ENCODE measurements at regions not wholly inside any gene's neighbourhood (a gene's known extent, or its start where the extent isn't known, plus 50 kb on each side); places are given as distances from the start of the nearest gene placed in this dataset.
"Not testable (repeated sequence)": the region's sequence is repeated elsewhere in the genome, so short reads cannot be mapped to it uniquely, and the experiment has no call there.

DNA sequence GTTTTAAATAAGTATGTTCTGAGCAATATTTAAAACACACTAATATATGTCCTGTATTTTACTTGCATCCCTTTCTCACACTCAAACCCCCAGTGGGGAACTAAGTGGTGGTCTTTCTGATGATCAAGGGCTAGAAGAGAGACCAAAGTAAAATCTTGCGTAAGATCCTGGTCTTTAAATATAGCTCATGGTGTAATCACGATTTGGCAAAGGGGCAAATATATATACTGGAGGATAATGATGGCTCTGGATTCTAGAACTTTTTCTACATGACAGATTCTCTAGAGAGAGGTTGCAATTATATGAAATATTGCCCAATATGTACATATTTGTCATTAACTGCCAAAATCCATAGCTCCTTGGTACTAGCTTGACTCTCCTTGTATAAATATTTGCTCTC lies 438.3 kb downstream of the NXPH1 start:
- DNase-seq (ENCODE audit: extremely low spot score in 2 of 2), result no peak
- no peak for TF ChIP-seq POLR2AphosphoS5 (IDR thresholded peaks at IDR 0.05; ENCODE audit: insufficient read depth in 1 of 2, low read depth in 1 of 2)
- H3K27me3 ChIP-seq, result no peaks in the 10 kb centered on the region
- intact Hi-C loops (cut with DNase I), result no loop called here
- H3K27ac ChIP-seq, result no peak overlapping the region
- no peaks in the 10 kb centered on the region for H3K4me1 ChIP-seq
- no peaks in the 10 kb centered on the region for H3K9me3 ChIP-seq
- H3K4me3 ChIP-seq, result no peak overlapping the region
- no peaks in the 10 kb centered on the region for H3K36me3 ChIP-seq

DNA sequence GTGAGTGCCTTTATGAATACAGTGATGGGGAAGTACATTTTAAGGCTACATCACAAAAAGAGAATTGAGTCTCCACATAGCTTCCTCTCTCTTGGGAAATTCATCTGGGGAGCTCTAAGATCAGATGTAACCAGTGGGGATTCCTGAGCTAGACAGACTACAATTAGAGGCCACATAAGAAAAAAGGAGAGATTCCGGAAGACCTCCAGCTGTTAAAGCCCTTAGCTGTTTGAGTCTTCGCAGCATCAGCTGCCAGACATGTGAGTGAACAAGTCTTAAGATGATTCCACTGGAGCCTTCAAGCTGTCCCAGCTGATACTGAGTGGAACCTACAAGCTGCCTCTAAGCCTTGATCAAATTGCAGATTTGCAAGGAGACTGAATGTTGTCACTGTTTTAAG lies 448.5 kb downstream of the NXPH1 start:
- Histone ChIP-seq H3K27me3 (no peaks in the 10 kb centered on the region), H3K4me3 (no peak overlapping the region), H3K36me3 (no peaks in the 10 kb centered on the region), H3K9me3 (no peaks in the 10 kb centered on the region), H3K27ac (no peak overlapping the region), H3K4me1 (no peaks in the 10 kb centered on the region)
- DNase-seq (ENCODE audit: extremely low spot score in 2 of 2), result no peak
- TF ChIP-seq POLR2A (IDR thresholded peaks at IDR 0.05) (no peak), POLR2AphosphoS5 (IDR thresholded peaks at IDR 0.05; ENCODE audit: insufficient read depth in 1 of 2, low read depth in 1 of 2) (no peak)
- TF ChIP-seq, protein P1, sequence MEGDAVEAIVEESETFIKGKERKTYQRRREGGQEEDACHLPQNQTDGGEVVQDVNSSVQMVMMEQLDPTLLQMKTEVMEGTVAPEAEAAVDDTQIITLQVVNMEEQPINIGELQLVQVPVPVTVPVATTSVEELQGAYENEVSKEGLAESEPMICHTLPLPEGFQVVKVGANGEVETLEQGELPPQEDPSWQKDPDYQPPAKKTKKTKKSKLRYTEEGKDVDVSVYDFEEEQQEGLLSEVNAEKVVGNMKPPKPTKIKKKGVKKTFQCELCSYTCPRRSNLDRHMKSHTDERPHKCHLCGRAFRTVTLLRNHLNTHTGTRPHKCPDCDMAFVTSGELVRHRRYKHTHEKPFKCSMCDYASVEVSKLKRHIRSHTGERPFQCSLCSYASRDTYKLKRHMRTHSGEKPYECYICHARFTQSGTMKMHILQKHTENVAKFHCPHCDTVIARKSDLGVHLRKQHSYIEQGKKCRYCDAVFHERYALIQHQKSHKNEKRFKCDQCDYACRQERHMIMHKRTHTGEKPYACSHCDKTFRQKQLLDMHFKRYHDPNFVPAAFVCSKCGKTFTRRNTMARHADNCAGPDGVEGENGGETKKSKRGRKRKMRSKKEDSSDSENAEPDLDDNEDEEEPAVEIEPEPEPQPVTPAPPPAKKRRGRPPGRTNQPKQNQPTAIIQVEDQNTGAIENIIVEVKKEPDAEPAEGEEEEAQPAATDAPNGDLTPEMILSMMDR (IDR thresholded peaks at IDR 0.05), result no peak
- intact Hi-C loops (cut with DNase I), result no loop called here

DNA sequence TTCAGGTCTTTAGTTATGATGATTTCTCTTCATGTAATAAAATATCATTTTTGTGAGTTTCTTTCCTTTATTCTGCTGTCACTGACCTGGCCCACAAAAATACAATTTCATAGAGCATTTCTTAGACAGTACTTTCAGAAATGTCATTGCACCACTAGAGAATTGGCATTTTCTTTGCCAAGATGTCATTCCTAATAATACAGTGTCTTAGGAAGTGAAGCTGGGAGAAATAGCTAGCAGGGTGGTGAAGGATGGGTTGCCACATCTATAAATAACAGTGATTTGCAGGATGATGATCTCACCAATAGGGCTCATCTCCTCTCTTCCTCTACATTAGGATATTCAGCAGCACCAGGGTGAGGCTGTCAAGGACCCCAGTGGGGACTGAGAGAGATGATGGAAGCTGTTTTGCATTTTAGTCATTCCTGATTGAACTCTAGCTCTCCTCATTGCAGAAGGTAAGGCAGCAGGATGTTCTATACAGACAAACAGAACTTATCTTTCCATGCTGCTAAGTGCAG lies 452.1 kb downstream of the NXPH1 start:
- Histone ChIP-seq H3K4me3 (no peak overlapping the region), H3K4me1 (no peaks in the 10 kb centered on the region), H3K36me3 (no peaks in the 10 kb centered on the region), H3K9me3 (no peaks in the 10 kb centered on the region), H3K27ac (no peak overlapping the region), H3K27me3 (no peaks in the 10 kb centered on the region)
- intact Hi-C loops (cut with DNase I), result no loop called here
- TF ChIP-seq POLR2AphosphoS5 (IDR thresholded peaks at IDR 0.05; ENCODE audit: insufficient read depth in 1 of 2, low read depth in 1 of 2), result no peak
- TF ChIP-seq, protein P1 (IDR thresholded peaks at IDR 0.05), result no peak
- DNase-seq (ENCODE audit: extremely low spot score in 2 of 2), result no peak

DNA sequence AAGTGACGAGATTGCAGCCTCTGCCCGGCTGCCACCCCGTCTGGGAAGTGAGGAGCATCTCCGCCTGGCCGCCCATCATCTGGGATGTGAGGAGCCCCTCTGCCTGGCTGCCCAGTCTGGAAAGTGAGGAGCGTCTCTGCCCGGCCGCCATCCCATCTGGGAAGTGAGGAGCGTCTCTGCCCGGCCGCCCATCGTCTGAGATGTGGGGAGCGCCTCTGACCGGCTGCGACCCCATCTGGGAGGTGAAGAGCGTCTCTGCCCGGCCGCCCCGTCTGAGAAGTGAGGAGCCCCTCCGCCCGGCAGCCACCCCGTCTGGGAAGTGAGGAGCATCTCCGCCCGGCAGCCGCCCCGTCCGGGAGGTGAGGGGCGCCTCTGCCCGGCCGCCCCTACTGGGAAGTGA lies 456.9 kb downstream of the NXPH1 start:
- H3K27ac ChIP-seq; H3K36me3 ChIP-seq; H3K27me3 ChIP-seq; DNase-seq (ENCODE audit: extremely low spot score in 2 of 2); H3K9me3 ChIP-seq; H3K4me3 ChIP-seq; H3K4me1 ChIP-seq; intact Hi-C loops (cut with DNase I): not testable (repeated sequence)

DNA sequence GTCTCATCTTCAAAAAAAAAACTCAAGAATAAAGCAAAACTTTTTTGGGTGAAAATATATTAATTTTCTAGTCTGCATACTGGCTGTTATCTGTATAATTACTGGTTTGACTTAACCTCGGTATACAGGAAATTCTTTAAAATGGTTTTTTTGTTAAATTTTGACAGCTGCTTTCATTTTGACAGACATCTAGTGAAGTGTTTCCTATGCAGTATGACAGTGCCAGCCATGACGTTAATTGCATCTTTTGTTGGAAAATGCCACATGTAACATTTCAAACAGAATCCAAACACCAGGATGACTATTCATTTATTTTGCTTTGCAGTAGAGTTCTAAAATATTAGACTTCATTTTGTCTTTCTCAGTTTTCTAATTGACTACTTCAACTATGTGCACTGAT lies 460.4 kb downstream of the NXPH1 start:
- Histone ChIP-seq H3K9me3 (no peaks in the 10 kb centered on the region), H3K36me3 (no peaks in the 10 kb centered on the region), H3K27me3 (no peaks in the 10 kb centered on the region), H3K27ac (no peak overlapping the region), H3K4me3 (no peak overlapping the region), H3K4me1 (no peaks in the 10 kb centered on the region)
- no peak for TF ChIP-seq POLR2AphosphoS5 (IDR thresholded peaks at IDR 0.05; ENCODE audit: insufficient read depth in 1 of 2, low read depth in 1 of 2)
- TF ChIP-seq, protein P1 (IDR thresholded peaks at IDR 0.05), result no peak
- no peak for TF ChIP-seq POLR2A (IDR thresholded peaks at IDR 0.05)
- intact Hi-C loops (cut with DNase I), result no loop called here
- DNase-seq (ENCODE audit: extremely low spot score in 2 of 2), result no peak

DNA sequence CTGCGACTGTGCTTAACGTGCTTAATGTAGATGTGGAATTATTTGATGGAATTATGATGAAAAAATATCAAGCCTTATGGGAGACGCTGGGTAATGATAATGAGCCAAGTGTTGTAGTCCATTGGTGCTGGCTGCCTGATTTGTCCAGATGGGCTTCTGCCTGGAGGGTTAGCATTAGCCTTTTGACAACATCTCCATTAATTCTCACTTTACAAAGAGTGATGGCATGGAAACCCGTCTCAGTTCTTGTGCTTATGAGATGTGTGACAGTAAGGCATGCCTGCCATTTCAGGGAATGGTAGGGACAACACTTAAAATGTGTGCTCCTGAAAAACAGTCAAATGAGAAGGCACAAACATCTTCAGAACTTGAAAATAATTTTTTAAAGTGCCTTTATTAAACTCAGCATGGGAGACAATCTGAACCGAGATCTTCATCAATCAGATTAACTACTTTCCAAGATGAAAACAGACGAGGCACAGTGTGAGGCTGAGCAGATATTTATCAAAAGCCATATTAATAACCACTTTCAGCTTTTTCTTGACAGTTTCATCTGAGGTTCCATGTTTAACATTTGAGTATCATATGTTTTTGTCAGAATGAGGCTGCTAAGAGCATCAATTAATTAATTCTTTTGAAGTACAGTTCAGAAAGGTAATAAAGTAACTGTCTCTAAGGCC lies 473.1 kb downstream of the NXPH1 start:
- H3K27me3 ChIP-seq, result no peaks in the 10 kb centered on the region
- H3K4me1 ChIP-seq, result no peaks in the 10 kb centered on the region
- DNase-seq (ENCODE audit: extremely low spot score in 2 of 2), result no peak
- no peaks in the 10 kb centered on the region for H3K36me3 ChIP-seq
- no peak overlapping the region for H3K27ac ChIP-seq
- intact Hi-C loops (cut with DNase I), result no loop called here
- H3K9me3 ChIP-seq, result no peaks in the 10 kb centered on the region
- no peak overlapping the region for H3K4me3 ChIP-seq
- TF ChIP-seq, protein P1 (IDR thresholded peaks at IDR 0.05), result no peak
- no peak for TF ChIP-seq POLR2A (IDR thresholded peaks at IDR 0.05)
- no peak for TF ChIP-seq POLR2AphosphoS5 (IDR thresholded peaks at IDR 0.05; ENCODE audit: insufficient read depth in 1 of 2, low read depth in 1 of 2)
